ENCODE measurements at regions not wholly inside any gene's neighbourhood (a gene's known extent, or its start where the extent isn't known, plus 50 kb on each side); places are given as distances from the start of the nearest gene placed in this dataset.

GRCh38 chr2:117056376-117056748, 758.1 kb upstream of the DDX18 start:
- Histone ChIP-seq H3K27me3 (ENCODE audit: low read length) (no peaks in the 10 kb centered on the region), H4K20me1 (ENCODE audit: low read depth, low read length) (no peaks in the 10 kb centered on the region), H3F3A (ENCODE audit: insufficient read depth) (no peaks in the 10 kb centered on the region), H3K4me2 (ENCODE audit: low read depth, low read length, poor library complexity, severe bottlenecking) (no peak overlapping the region), H3K9ac (ENCODE audit: low read length) (no peak overlapping the region), H3K79me2 (ENCODE audit: insufficient read depth, low read length) (no peaks in the 10 kb centered on the region), H3K27ac (ENCODE audit: low read depth, low read length) (no peak overlapping the region), H3K9me3 (ENCODE audit: insufficient read depth, low read length) (no peaks in the 10 kb centered on the region), H3K4me3 (ENCODE audit: insufficient read depth, low read length, poor library complexity, severe bottlenecking) (no peak overlapping the region), H2AFZ (ENCODE audit: low read depth, low read length, severe bottlenecking) (no peak overlapping the region), H3K36me3 (ENCODE audit: low read length) (no peaks in the 10 kb centered on the region), H3K9me2 (replicated peaks; ENCODE audit: insufficient read depth, low read length) (no peaks in the 10 kb centered on the region)
- TF ChIP-seq EZH2phosphoT487 (conservative IDR thresholded peaks at IDR 0.05; ENCODE audit: low read length) (no peak), CTCF (IDR thresholded peaks at IDR 0.05; ENCODE audit: insufficient read depth, low read length, poor library complexity, severe bottlenecking) (no peak)

DNA sequence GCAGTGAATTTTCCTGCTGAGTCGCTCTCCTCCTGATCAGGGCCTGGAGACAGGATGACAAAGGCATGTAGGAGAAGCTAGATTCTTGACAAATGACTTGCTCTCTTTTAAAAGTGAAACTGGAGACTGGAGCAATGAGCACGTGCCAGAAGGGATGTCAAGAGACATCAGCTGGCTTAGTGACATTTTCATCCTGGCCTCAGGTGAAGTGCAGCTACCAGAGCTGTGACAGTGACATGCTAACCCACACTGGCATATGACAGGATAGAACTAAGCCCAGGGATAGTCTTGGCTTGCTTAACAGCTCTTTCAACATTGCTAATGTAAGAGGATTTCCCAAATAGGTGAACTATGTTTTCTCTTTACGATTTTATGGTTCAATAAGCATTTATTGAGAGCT, 757.5 kb upstream of the DDX18 start:
- Histone ChIP-seq H3K4me3 (ENCODE audit: insufficient read depth, low read length, poor library complexity, severe bottlenecking) (no peak overlapping the region), H3K9me3 (ENCODE audit: insufficient read depth, low read length) (no peaks in the 10 kb centered on the region), H3K27ac (ENCODE audit: low read depth, low read length) (no peak overlapping the region), H4K20me1 (ENCODE audit: low read depth, low read length) (no peaks in the 10 kb centered on the region), H3K27me3 (ENCODE audit: low read length) (no peaks in the 10 kb centered on the region), H3K79me2 (ENCODE audit: insufficient read depth, low read length) (no peaks in the 10 kb centered on the region), H3K36me3 (ENCODE audit: low read length) (no peaks in the 10 kb centered on the region), H3K9me2 (replicated peaks; ENCODE audit: insufficient read depth, low read length) (no peaks in the 10 kb centered on the region), H3K4me2 (ENCODE audit: low read depth, low read length, poor library complexity, severe bottlenecking) (no peak overlapping the region), H2AFZ (ENCODE audit: low read depth, low read length, severe bottlenecking) (no peak overlapping the region), H3F3A (ENCODE audit: insufficient read depth) (no peaks in the 10 kb centered on the region), H3K9ac (ENCODE audit: low read length) (no peak overlapping the region)
- no peak for TF ChIP-seq CTCF (IDR thresholded peaks at IDR 0.05; ENCODE audit: insufficient read depth, low read length, poor library complexity, severe bottlenecking)
- no peak for TF ChIP-seq EZH2phosphoT487 (conservative IDR thresholded peaks at IDR 0.05; ENCODE audit: low read length)

- H3K27ac ChIP-seq (ENCODE audit: low read depth, low read length), result no peak overlapping the region
- no peaks in the 10 kb centered on the region for H3K27me3 ChIP-seq (ENCODE audit: low read length)
- no peak overlapping the region for H2AFZ ChIP-seq (ENCODE audit: low read depth, low read length, severe bottlenecking)
- no peak overlapping the region for H3K4me3 ChIP-seq (ENCODE audit: insufficient read depth, low read length, poor library complexity, severe bottlenecking)
- H3K9me2 ChIP-seq (replicated peaks; ENCODE audit: insufficient read depth, low read length), result no peaks in the 10 kb centered on the region
- no peaks in the 10 kb centered on the region for H3K79me2 ChIP-seq (ENCODE audit: insufficient read depth, low read length)
- H3K4me2 ChIP-seq (ENCODE audit: low read depth, low read length, poor library complexity, severe bottlenecking), result no peak overlapping the region
- H4K20me1 ChIP-seq (ENCODE audit: low read depth, low read length), result no peaks in the 10 kb centered on the region
- no peaks in the 10 kb centered on the region for H3K9me3 ChIP-seq (ENCODE audit: insufficient read depth, low read length)
- no peaks in the 10 kb centered on the region for H3F3A ChIP-seq (ENCODE audit: insufficient read depth)
- TF ChIP-seq EZH2phosphoT487 (conservative IDR thresholded peaks at IDR 0.05; ENCODE audit: low read length) (no peak), CTCF (IDR thresholded peaks at IDR 0.05; ENCODE audit: insufficient read depth, low read length, poor library complexity, severe bottlenecking) (no peak)
- no peaks in the 10 kb centered on the region for H3K36me3 ChIP-seq (ENCODE audit: low read length)
- no peak overlapping the region for H3K9ac ChIP-seq (ENCODE audit: low read length)
Measured at GRCh38 chr2:117058366-117058765, 756.1 kb upstream of the DDX18 start.

DNA sequence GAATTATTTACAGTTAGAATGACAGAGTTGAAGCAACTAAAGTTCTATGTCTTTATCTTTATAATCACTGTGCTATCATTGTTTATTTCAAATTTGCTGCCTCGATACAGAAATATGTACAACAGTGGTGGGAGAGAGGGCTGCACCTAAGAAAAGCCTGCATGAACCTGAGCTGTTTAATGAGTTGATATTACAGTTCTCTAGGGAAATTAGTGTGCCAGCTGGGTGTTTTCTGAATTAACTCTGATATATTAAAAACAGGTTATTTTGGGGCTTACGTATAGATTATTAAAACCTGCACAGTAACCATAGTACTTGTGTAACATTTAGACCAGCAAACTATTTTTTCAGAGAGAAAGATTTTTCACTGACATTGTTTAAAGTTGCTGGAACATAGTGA, 750.5 kb upstream of the DDX18 start:
- no peaks in the 10 kb centered on the region for H3K9me2 ChIP-seq (replicated peaks; ENCODE audit: insufficient read depth, low read length)
- no peaks in the 10 kb centered on the region for H4K20me1 ChIP-seq (ENCODE audit: low read depth, low read length)
- H3K9me3 ChIP-seq (ENCODE audit: insufficient read depth, low read length), result no peaks in the 10 kb centered on the region
- H3K4me3 ChIP-seq (ENCODE audit: insufficient read depth, low read length, poor library complexity, severe bottlenecking), result no peak overlapping the region
- no peak overlapping the region for H3K27ac ChIP-seq (ENCODE audit: low read depth, low read length)
- H3K27me3 ChIP-seq (ENCODE audit: low read length), result no peaks in the 10 kb centered on the region
- TF ChIP-seq EZH2phosphoT487 (conservative IDR thresholded peaks at IDR 0.05; ENCODE audit: low read length), result no peak
- no peak for TF ChIP-seq CTCF (IDR thresholded peaks at IDR 0.05; ENCODE audit: insufficient read depth, low read length, poor library complexity, severe bottlenecking)
- no peaks in the 10 kb centered on the region for H3K36me3 ChIP-seq (ENCODE audit: low read length)
- H3K4me2 ChIP-seq (ENCODE audit: low read depth, low read length, poor library complexity, severe bottlenecking), result no peak overlapping the region
- no peaks in the 10 kb centered on the region for H3K79me2 ChIP-seq (ENCODE audit: insufficient read depth, low read length)
- no peak overlapping the region for H3K9ac ChIP-seq (ENCODE audit: low read length)
- H2AFZ ChIP-seq (ENCODE audit: low read depth, low read length, severe bottlenecking), result no peak overlapping the region
- no peaks in the 10 kb centered on the region for H3F3A ChIP-seq (ENCODE audit: insufficient read depth)
